Effector memory CD4-positive, alpha-beta T cell (primary cell): ENCODE measurements at regions not wholly inside any gene's neighbourhood (a gene's known extent, or its start where the extent isn't known, plus 50 kb on each side); places are given as distances from the start of the nearest gene placed in this dataset.

Experiments
- DNase-seq, 3 donors: peaks; one replicate each; pipeline ENCODE4 v3.0.0-alpha.2; 2020
- H3K27ac ChIP-seq: 2 replicates; pipeline ENCODE4 v1.7.0; 2013; ENCODE audit warnings: mild to moderate bottlenecking, low read length, moderate library complexity; ENCODE audit not compliant: insufficient read depth, poor library complexity, severe bottlenecking
- H3K27me3 ChIP-seq: replicated peaks from 2 replicates; pipeline ENCODE4 v1.7.0; 2013; ENCODE audit warnings: mild to moderate bottlenecking, low read length; ENCODE audit not compliant: insufficient read depth, control insufficient read depth, poor library complexity, severe bottlenecking
- H3K36me3 ChIP-seq: 2 replicates; pipeline ENCODE4 v1.7.0; 2013; ENCODE audit warnings: mild to moderate bottlenecking, low read length, moderate library complexity; ENCODE audit not compliant: control insufficient read depth, insufficient read depth
- H3K4me1 ChIP-seq: 2 replicates; pipeline ENCODE4 v1.7.0; 2013; ENCODE audit warnings: low read length, mild to moderate bottlenecking; ENCODE audit not compliant: control insufficient read depth, insufficient read depth, poor library complexity, severe bottlenecking
- H3K4me3 ChIP-seq: 2 replicates; pipeline ENCODE4 v1.7.0; 2013; ENCODE audit warnings: low read length, low read depth, mild to moderate bottlenecking; ENCODE audit not compliant: insufficient read depth, poor library complexity, severe bottlenecking
- H3K9me3 ChIP-seq: 2 replicates; pipeline ENCODE4 v1.7.0; 2013; ENCODE audit warnings: mild to moderate bottlenecking, low read length, moderate library complexity; ENCODE audit not compliant: control insufficient read depth

DNA sequence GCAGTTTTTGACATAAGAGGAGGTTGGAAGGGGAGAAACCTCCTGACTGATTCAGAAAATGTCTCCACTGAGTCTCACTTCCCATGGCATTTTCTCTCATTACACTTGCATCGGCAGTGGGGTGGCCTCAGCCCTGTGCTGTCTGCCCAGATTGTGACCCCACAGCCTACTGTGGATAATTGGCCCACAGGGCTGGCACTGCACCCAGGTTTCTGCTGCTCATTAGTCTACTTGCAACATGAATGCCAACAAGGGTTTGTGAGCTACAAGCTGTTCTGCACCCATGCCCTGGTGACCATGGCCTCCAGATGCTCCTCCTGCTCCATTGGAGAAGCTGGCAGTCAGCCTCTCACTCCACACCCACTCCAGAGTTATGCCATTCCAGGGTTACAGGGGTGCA lies 296.0 kb downstream of the CTTN start:
- Histone ChIP-seq H3K4me3 (no peak overlapping the region), H3K9me3 (no peaks in the 10 kb centered on the region), H3K27me3 (no peaks in the 10 kb centered on the region), H3K27ac (no peak overlapping the region), H3K36me3 (no peaks in the 10 kb centered on the region), H3K4me1 (no peaks in the 10 kb centered on the region)
- no peak for DNase-seq

DNA sequence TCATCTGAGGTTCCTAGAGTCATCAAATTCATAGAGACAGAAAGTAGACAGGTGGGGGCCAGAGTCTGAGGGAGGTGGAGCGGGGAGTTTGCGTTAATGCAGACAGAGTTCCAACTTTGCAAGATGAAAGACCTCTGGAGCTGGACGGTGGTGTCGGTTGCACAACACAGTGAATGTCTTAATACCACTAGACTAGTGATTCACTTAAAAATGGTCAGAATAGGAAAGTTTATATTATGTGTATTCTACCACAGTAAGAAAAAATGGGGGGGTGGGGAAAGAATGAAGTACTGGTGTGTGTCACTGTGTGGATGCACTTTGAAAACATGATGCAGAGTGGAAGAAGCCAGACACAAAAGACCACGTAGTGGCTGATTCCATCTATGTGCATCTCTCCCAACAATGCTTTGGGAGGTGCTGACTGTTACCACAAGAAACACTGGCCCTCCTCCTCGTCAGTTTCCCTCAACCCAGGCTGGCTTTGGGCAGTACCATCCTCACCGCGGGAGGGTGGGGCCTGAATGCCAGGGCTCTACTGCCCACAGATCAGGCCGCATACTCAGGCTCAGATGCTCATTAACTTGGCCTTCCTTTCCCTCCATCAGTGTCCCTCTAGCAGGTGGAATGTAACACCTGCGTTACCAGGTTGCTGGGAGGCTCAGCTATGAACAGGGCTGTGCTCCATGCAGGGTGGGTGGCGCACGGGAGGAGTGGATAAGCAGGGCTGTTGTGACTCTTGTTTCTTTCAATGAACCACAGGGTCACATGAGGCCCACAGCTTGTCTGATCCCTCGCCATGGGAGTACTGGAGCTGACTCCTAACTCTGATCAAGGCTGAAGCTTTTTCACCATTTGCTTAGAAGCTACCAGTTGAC lies 297.0 kb downstream of the CTTN start:
- H3K36me3 ChIP-seq = no peaks in the 10 kb centered on the region
- DNase-seq = no peak

DNA sequence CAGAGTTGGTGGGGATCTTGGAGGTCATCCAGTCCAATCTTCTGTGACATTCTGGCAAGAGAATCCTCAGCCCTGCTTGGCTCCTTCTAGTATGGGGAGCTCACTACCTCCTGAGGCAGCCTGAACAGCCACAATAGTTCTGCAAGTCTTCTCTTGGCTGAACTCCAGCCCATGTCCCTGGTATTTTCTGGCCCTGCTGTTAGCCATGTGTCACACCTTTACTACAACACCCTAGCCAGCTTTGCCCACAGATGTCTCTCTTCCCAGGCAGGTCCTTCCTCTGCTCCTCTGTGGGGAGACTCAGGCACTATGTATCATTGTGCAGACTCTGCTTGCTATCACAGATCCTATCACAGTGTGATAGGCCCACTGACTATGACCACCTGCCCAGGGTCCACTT lies 297.7 kb downstream of the CTTN start:
- DNase-seq = no peak

More for the DNA sequence above, 297.0 kb downstream of the CTTN start:
- H3K4me3 ChIP-seq = no peak overlapping the region
- no peak overlapping the region for H3K27ac ChIP-seq
- H3K4me1 ChIP-seq = no peaks in the 10 kb centered on the region
- H3K9me3 ChIP-seq = no peaks in the 10 kb centered on the region
- no peaks in the 10 kb centered on the region for H3K27me3 ChIP-seq

DNA sequence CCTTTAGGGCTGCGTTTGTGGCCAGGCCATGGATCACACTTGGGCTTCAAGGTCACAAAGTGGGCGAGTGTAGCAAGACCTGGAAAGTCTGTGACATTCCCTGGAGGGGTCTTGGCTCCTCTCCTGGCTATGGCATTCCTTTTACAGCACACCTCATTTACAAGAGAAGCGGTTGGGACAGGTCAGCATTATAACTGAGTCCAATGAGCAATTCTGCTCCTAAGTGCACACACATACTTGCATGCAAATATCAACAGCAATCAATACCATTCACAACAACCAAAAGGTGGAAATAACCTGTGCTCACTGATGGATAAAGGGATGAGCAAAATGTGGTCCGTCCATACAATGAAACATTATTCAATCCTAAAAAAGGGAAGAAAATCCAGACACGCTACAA lies 298.2 kb downstream of the CTTN start:
- H3K27me3 ChIP-seq = no peaks in the 10 kb centered on the region
- no peaks in the 10 kb centered on the region for H3K9me3 ChIP-seq
- H3K4me1 ChIP-seq = no peaks in the 10 kb centered on the region
- H3K36me3 ChIP-seq = no peaks in the 10 kb centered on the region
- H3K27ac ChIP-seq = no peak overlapping the region
- no peak for DNase-seq
- H3K4me3 ChIP-seq = no peak overlapping the region

More for the DNA sequence above, 297.7 kb downstream of the CTTN start:
- H3K27me3 ChIP-seq = no peaks in the 10 kb centered on the region
- H3K4me3 ChIP-seq = no peak overlapping the region
- H3K9me3 ChIP-seq = no peaks in the 10 kb centered on the region
- H3K4me1 ChIP-seq = no peaks in the 10 kb centered on the region
- no peaks in the 10 kb centered on the region for H3K36me3 ChIP-seq
- H3K27ac ChIP-seq = no peak overlapping the region

- Histone ChIP-seq H3K27me3 (no peaks in the 10 kb centered on the region), H3K4me3 (no peak overlapping the region), H3K36me3 (no peaks in the 10 kb centered on the region), H3K9me3 (no peaks in the 10 kb centered on the region), H3K27ac (no peak overlapping the region), H3K4me1 (no peaks in the 10 kb centered on the region)
- no peak for DNase-seq
These were observed 299.4 kb downstream of the CTTN start for GRCh38 chr11:70697701-70698100.

- Histone ChIP-seq H3K4me1 (no peaks in the 10 kb centered on the region), H3K9me3 (no peaks in the 10 kb centered on the region), H3K36me3 (no peaks in the 10 kb centered on the region), H3K27ac (no peak overlapping the region), H3K4me3 (no peak overlapping the region), H3K27me3 (no peaks in the 10 kb centered on the region)
- no peak for DNase-seq
These were observed 300.5 kb downstream of the CTTN start for GRCh38 chr11:70698871-70699270.

DNA sequence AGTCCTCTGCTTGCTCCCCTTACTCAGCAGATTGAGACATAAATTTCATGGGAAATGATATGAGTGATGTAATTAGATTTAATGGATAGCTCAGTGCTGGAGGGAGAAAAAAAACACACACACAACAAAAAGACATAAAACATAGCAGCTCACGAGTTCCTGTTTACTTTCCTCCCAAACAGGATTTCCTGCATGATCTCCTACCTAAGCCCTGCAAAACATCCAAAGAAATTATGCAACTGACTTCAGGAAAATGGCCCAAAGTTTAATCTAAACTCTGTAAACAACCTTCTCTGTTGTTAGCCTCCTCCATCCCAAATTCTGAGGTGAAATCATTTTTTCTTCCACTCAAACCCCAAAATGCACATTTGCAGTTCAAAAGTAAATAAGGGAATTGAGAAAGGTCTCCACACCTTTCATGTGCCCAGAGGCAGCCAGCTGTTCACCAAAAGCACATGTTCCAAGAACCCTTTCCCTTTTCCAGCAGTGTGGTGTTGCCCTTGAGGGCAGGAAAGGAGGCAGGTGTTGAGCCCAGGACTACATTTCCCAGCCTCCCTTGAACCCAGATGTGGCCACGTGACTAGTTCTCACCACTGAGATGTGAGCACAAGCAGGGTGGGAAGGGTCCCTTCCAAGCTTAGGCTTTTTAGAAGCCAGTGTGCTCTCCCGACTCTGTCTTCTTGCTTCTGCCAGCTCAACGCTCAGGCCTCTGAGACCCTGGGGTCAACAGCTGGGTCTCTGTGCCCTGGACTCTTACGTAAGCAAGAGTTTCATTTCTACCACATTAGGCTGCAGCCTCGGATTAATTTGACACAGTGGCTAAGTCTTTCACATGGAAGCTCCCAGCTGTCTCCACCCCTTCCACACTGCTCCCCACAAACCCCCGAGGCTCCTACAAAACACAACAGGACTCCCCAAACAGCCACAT lies 301.2 kb downstream of the CTTN start:
- no peaks in the 10 kb centered on the region for H3K9me3 ChIP-seq
- H3K4me3 ChIP-seq = no peak overlapping the region
- no peaks in the 10 kb centered on the region for H3K27me3 ChIP-seq
- no peaks in the 10 kb centered on the region for H3K4me1 ChIP-seq
- no peaks in the 10 kb centered on the region for H3K36me3 ChIP-seq
- no peak for DNase-seq
- H3K27ac ChIP-seq = no peak overlapping the region

GRCh38 chr11:70700453-70700852 lies 302.1 kb downstream of the CTTN start:
- Histone ChIP-seq H3K4me1 (no peaks in the 10 kb centered on the region), H3K36me3 (no peaks in the 10 kb centered on the region), H3K27me3 (no peaks in the 10 kb centered on the region), H3K9me3 (no peaks in the 10 kb centered on the region), H3K4me3 (no peak overlapping the region), H3K27ac (no peak overlapping the region)
- no peak for DNase-seq

DNA sequence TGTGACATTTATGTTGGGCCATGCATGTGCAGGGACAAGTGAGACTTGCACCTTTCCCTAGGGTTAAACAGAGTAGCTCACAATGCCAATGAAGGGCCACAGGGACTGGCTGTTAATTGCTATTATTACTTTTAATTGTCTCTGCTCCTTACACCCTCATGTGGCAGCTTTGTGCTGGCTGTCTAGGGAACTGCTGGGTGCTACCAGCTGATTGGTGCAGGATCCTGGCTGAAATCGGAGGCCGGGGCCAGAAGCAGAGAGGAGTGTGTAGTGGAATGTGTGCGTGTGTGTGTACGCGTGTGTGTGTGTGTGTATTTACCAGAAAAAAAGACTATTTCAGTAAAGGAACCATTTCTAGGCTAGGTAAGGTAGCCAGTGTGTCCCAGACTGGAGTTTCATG lies 302.5 kb downstream of the CTTN start:
- Histone ChIP-seq H3K4me1 (no peaks in the 10 kb centered on the region), H3K27me3 (no peaks in the 10 kb centered on the region)

More for the DNA sequence above, 302.5 kb downstream of the CTTN start:
- DNase-seq = no peak
- no peaks in the 10 kb centered on the region for H3K36me3 ChIP-seq
- H3K27ac ChIP-seq = no peak overlapping the region
- no peaks in the 10 kb centered on the region for H3K9me3 ChIP-seq
- no peak overlapping the region for H3K4me3 ChIP-seq
